ENCODE measurements at regions not wholly inside any gene's neighbourhood (a gene's known extent, or its start where the extent isn't known, plus 50 kb on each side); places are given as distances from the start of the nearest gene placed in this dataset.

DNA sequence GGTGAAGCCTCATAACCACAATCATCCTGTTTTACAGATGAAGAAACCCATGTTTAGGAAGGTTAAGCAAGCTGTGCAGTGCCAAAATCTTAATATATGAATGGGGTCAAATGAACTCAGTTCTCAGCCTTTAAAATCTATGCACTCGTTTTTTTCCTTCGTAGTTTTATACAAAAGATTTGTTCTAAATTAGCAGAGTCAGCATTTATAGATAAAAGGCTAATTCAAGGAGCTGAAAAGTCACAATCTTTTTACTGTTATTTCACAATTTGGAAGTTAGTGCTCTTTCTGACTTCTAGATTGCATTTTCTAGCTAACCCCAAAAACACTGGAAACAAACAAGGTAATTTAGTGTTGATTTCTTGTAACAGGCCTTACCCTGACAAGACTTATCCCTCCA is 766.9 kb upstream of the ADGRL4 start:
- Histone ChIP-seq H3K36me3 (ENCODE audit: low read depth, missing control alignments) (no peaks in the 10 kb centered on the region), H3K27ac (no peak overlapping the region), H3K4me3 (no peak overlapping the region), H3K27me3 (no peaks in the 10 kb centered on the region), H3K9me3 (no peaks in the 10 kb centered on the region), H3K4me1 (no peaks in the 10 kb centered on the region)
- DNase-seq: no peak
- TF ChIP-seq POLR2A (IDR thresholded peaks at IDR 0.05): no peak
- TF ChIP-seq, protein P1, sequence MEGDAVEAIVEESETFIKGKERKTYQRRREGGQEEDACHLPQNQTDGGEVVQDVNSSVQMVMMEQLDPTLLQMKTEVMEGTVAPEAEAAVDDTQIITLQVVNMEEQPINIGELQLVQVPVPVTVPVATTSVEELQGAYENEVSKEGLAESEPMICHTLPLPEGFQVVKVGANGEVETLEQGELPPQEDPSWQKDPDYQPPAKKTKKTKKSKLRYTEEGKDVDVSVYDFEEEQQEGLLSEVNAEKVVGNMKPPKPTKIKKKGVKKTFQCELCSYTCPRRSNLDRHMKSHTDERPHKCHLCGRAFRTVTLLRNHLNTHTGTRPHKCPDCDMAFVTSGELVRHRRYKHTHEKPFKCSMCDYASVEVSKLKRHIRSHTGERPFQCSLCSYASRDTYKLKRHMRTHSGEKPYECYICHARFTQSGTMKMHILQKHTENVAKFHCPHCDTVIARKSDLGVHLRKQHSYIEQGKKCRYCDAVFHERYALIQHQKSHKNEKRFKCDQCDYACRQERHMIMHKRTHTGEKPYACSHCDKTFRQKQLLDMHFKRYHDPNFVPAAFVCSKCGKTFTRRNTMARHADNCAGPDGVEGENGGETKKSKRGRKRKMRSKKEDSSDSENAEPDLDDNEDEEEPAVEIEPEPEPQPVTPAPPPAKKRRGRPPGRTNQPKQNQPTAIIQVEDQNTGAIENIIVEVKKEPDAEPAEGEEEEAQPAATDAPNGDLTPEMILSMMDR (IDR thresholded peaks at IDR 0.05): no peak
- 64 to 67% methylated on average over 2 of the region's 2 CpGs for WGBS, 2 donors
- intact Hi-C loops (cut with DNase I; ENCODE audit: low total_unique reads): no loop called here

DNA sequence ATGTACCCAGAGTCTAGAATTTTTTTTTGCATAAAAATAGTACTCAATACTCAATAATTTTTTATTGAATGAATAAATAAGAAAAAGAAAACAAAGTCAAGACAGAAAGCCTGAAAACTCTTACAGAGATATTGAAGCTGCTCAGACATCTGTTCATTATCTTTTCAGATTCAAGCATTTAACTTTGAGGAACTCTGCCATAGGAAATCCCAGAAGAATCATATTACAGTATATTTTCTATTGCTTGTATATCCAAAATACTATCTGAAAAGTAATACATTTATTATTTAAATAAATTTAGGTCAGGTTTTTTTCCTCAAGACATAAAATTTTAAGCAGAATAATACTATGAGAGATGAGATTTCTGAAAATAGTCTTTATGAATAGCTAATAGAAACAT is 755.9 kb upstream of the ADGRL4 start:
- TF ChIP-seq POLR2A (IDR thresholded peaks at IDR 0.05): no peak
- TF ChIP-seq, protein P1 (IDR thresholded peaks at IDR 0.05): no peak
- no peaks in the 10 kb centered on the region for H3K27me3 ChIP-seq

DNA sequence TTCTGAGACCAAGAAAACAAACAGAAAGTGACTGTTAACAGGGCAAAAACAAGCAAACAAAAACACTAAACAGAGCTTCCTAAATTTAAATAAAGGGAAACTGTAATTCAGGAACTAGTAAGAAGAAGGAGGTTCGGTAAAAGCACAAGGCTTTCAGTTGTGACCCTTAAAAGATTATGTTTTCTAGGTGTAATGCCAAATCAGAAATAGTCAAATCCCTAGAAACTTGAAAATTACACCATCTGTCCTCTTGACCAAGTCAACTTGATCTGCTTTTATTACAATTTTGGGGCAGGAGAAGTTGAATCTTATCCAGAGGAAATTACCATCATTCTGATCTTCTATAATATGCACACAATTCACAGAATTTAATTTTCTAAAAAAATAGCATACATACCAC is 754.0 kb upstream of the ADGRL4 start:
- DNase-seq: no peak
- no peak overlapping the region for H3K4me3 ChIP-seq
- WGBS, 2 donors: 50 to 52% methylated on average over 1 of the region's 1 CpG
- intact Hi-C loops (cut with DNase I; ENCODE audit: low total_unique reads): no loop called here
- TF ChIP-seq, protein P1 (IDR thresholded peaks at IDR 0.05): no peak
- TF ChIP-seq POLR2A (IDR thresholded peaks at IDR 0.05): no peak
- no peaks in the 10 kb centered on the region for H3K9me3 ChIP-seq
- H3K27me3 ChIP-seq: no peaks in the 10 kb centered on the region
- no peaks in the 10 kb centered on the region for H3K4me1 ChIP-seq
- H3K36me3 ChIP-seq (ENCODE audit: low read depth, missing control alignments): no peaks in the 10 kb centered on the region
- H3K27ac ChIP-seq: no peak overlapping the region

More for the DNA sequence above, 755.9 kb upstream of the ADGRL4 start:
- intact Hi-C loops (cut with DNase I; ENCODE audit: low total_unique reads): no loop called here
- no peaks in the 10 kb centered on the region for H3K9me3 ChIP-seq
- DNase-seq: no peak
- no peak overlapping the region for H3K4me3 ChIP-seq
- no peak overlapping the region for H3K27ac ChIP-seq
- H3K36me3 ChIP-seq (ENCODE audit: low read depth, missing control alignments): no peaks in the 10 kb centered on the region
- H3K4me1 ChIP-seq: no peaks in the 10 kb centered on the region

DNA sequence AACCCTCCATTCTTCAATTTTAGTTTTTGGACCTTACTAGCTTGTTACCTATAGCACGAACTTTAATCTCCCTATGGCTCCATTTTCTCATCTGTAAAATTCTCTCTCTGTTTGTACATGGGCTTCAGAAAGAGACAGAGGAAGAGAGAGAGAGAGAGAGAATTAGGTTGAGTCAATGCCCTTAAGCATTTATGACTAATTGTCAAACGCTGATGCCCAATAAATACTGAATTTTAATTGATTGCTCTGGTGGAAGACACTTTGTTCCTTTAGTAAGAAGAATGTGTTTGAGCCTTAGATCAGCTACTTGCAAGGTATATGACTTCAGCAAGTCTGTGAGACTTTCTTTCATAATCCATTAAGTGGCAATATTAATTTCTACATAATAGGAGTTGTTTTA is 743.1 kb upstream of the ADGRL4 start:
- Histone ChIP-seq H3K36me3 (ENCODE audit: low read depth, missing control alignments) (no peaks in the 10 kb centered on the region), H3K9me3 (no peaks in the 10 kb centered on the region), H3K4me1 (no peaks in the 10 kb centered on the region), H3K27ac (no peak overlapping the region), H3K27me3 (no peaks in the 10 kb centered on the region), H3K4me3 (no peak overlapping the region)
- 84 to 89% methylated on average over 2 of the region's 2 CpGs for WGBS, 2 donors
- no peak for DNase-seq
- intact Hi-C loops (cut with DNase I; ENCODE audit: low total_unique reads): no loop called here
- TF ChIP-seq POLR2A (IDR thresholded peaks at IDR 0.05): no peak
- TF ChIP-seq, protein P1 (IDR thresholded peaks at IDR 0.05): no peak

DNA sequence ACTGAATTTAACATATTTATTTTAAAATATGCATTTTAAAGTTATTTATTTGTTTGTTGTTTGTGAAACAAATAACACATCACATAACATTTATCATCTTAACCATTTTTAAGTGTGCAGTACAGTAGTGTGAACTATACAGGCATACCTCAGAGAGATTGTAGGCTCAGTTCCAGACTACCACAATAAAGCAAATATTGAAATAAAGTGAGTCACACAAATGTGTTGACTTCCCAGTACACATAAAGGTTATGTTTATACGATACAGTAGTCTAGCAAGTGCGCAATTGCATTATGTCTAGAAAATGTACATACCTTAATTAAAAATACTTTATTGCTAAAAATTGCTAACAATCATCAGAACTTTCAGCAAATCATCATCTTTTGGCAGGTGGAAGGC is 739.4 kb upstream of the ADGRL4 start:
- no peak overlapping the region for H3K4me3 ChIP-seq
- 91 to 98% methylated on average over 2 of the region's 2 CpGs for WGBS, 2 donors
- no peak for TF ChIP-seq POLR2A (IDR thresholded peaks at IDR 0.05)
- TF ChIP-seq, protein P1 (IDR thresholded peaks at IDR 0.05): no peak

More for the DNA sequence above, 739.4 kb upstream of the ADGRL4 start:
- intact Hi-C loops (cut with DNase I; ENCODE audit: low total_unique reads): no loop called here
- no peaks in the 10 kb centered on the region for H3K36me3 ChIP-seq (ENCODE audit: low read depth, missing control alignments)
- no peaks in the 10 kb centered on the region for H3K9me3 ChIP-seq
- no peaks in the 10 kb centered on the region for H3K4me1 ChIP-seq
- no peaks in the 10 kb centered on the region for H3K27me3 ChIP-seq
- DNase-seq: no peak
- no peak overlapping the region for H3K27ac ChIP-seq
